Sigmoid colon (tissue), 6 donors: ENCODE measurements at regions not wholly inside any gene's neighbourhood (a gene's known extent, or its start where the extent isn't known, plus 50 kb on each side); places are given as distances from the start of the nearest gene placed in this dataset.
"Not testable (repeated sequence)": the region's sequence is repeated elsewhere in the genome, so short reads cannot be mapped to it uniquely, and the experiment has no call there.

ENCODE experiments used
- DNase-seq: peaks from one replicate; pipeline ENCODE4 v3.0.0-alpha.2; 2019
- H3K27ac ChIP-seq, 4 donors: fragments of 200-600 bp; sonication (generic); one replicate each; pipeline ENCODE4 v1.5.1; 2016 to 2019; ENCODE audit warnings: mild to moderate bottlenecking in 1 of 4
- H3K27me3 ChIP-seq, 3 donors: fragments of 200-600 bp; sonication (generic); one replicate each; pipeline ENCODE4 v1.5.1; 2019; ENCODE audit warnings: mild to moderate bottlenecking in 1 of 3
- H3K36me3 ChIP-seq, 4 donors: fragments of 200-600 bp; sonication (generic); one replicate each; pipeline ENCODE4 v1.5.1; 2016 to 2019
- H3K4me1 ChIP-seq, 4 donors: fragments of 200-600 bp; sonication (generic); one replicate each; pipeline ENCODE4 v1.5.1; 2017 to 2019
- H3K4me3 ChIP-seq, 4 donors: fragments of 200-600 bp; sonication (generic); one replicate each; pipeline ENCODE4 v1.5.1; 2017 to 2019; ENCODE audit warnings: mild to moderate bottlenecking in 2 of 4, moderate library complexity in 1 of 4
- H3K9me3 ChIP-seq, 4 donors: fragments of 200-600 bp in 3 of 4; sonication (generic) in 3 of 4; one replicate each; pipeline versions ENCODE4 v1.5.1 to v1.6.1; 2013 to 2019
- CTCF ChIP-seq, 4 experiments: fragments of 450-650 bp in 3 of 4; fragments of 200-600 bp in 1 of 4; IDR thresholded peaks; one replicate each; pipeline ENCODE4 v1.5.1; 2016 to 2019; ENCODE audit warnings: antibody characterized with exemption in 4 of 4, mild to moderate bottlenecking in 3 of 4, moderate library complexity in 2 of 4
- EP300 ChIP-seq, 4 donors: sonication (generic); formaldehyde crosslinking; IDR thresholded peaks; one replicate each; pipeline ENCODE4 v1.6.1; 2017; ENCODE audit warnings: antibody characterized with exemption in 4 of 4
- POLR2A ChIP-seq, 2 donors: fragments of 450-650 bp; IDR thresholded peaks; one replicate each; pipeline ENCODE4 v1.6.1; 2016; ENCODE audit warnings: antibody characterized with exemption in 2 of 2, mild to moderate bottlenecking in 2 of 2, moderate library complexity in 2 of 2
- POLR2AphosphoS5 ChIP-seq, 4 donors: sonication (generic); formaldehyde crosslinking; IDR thresholded peaks; one replicate each; pipeline ENCODE4 v1.6.1; 2017; ENCODE audit warnings: antibody characterized with exemption in 4 of 4
- WGBS, 2 donors: extraction: QIAGEN DNeasy Blood & Tissue Kit; methylation state at CpG; one replicate each; pipeline ENCODE4 v1.1.7; 2013; 5-methylcytosine and 5-hydroxymethylcytosine counted together
- intact Hi-C: fragments of 100-400 bp; cut with DNase I; formaldehyde crosslinking; loops from one replicate; pipeline ENCODE4 v1.15.1; 2023
- donor health status: healthy with polysubstance abuse.
- donor health status: healthy.

- no peaks in the 10 kb centered on the region for H3K4me1 ChIP-seq
- 62 to 75% methylated on average over 2 of the region's 2 CpGs for WGBS, 2 donors
- H3K27ac ChIP-seq = no peak overlapping the region
- intact Hi-C loops = no loop called here
- no peak for TF ChIP-seq CTCF (IDR thresholded peaks at IDR 0.05)
- TF ChIP-seq POLR2AphosphoS5 (IDR thresholded peaks at IDR 0.05) = no peak
- no peak for TF ChIP-seq POLR2A (IDR thresholded peaks at IDR 0.05)
- no peak for TF ChIP-seq EP300 (IDR thresholded peaks at IDR 0.05)
- no peak for DNase-seq
- no peaks in the 10 kb centered on the region for H3K36me3 ChIP-seq
- H3K9me3 ChIP-seq = no peaks in the 10 kb centered on the region
- peaks cover 0 to 3% (median 0%) of the 10 kb centered on the region in 3 donors for H3K27me3 ChIP-seq
- no peak overlapping the region for H3K4me3 ChIP-seq
Observed at GRCh38 chr5:160493806-160494338, 72.2 kb downstream of the PTTG1 start.

GRCh38 chr5:160494451-160494850 is 72.8 kb downstream of the PTTG1 start:
- 57 to 63% methylated on average over 4 of the region's 4 CpGs for WGBS, 2 donors
- Histone ChIP-seq H3K27me3 (peaks cover 0 to 3% (median 0%) of the 10 kb centered on the region in 3 donors), H3K9me3 (no peaks in the 10 kb centered on the region), H3K36me3 (no peaks in the 10 kb centered on the region), H3K27ac (no peak overlapping the region), H3K4me3 (no peak overlapping the region), H3K4me1 (no peaks in the 10 kb centered on the region)
- TF ChIP-seq EP300 (IDR thresholded peaks at IDR 0.05) (no peak), POLR2AphosphoS5 (IDR thresholded peaks at IDR 0.05) (no peak), CTCF (IDR thresholded peaks at IDR 0.05) (no peak), POLR2A (IDR thresholded peaks at IDR 0.05) (no peak)
- no peak for DNase-seq
- intact Hi-C loops = no loop called here

- Histone ChIP-seq H3K9me3 (no peaks in the 10 kb centered on the region), H3K36me3 (no peaks in the 10 kb centered on the region), H3K27me3 (peaks cover 0 to 3% (median 0%) of the 10 kb centered on the region in 3 donors), H3K27ac (no peak overlapping the region), H3K4me1 (no peaks in the 10 kb centered on the region), H3K4me3 (no peak overlapping the region)
- 81 to 86% methylated on average over 6 of the region's 6 CpGs for WGBS, 2 donors
- intact Hi-C loops = no loop called here
- no peak for DNase-seq
- no peak for TF ChIP-seq EP300 (IDR thresholded peaks at IDR 0.05)
Observed at GRCh38 chr5:160496334-160496733, 74.7 kb downstream of the PTTG1 start.

GRCh38 chr5:160496784-160497183 is 75.1 kb downstream of the PTTG1 start:
- Histone ChIP-seq H3K36me3 (no peaks in the 10 kb centered on the region), H3K4me3 (no peak overlapping the region), H3K27me3 (peaks cover 0 to 3% (median 0%) of the 10 kb centered on the region in 3 donors), H3K4me1 (no peaks in the 10 kb centered on the region), H3K9me3 (no peaks in the 10 kb centered on the region), H3K27ac (no peak overlapping the region)
- 93 to 96% methylated on average over 5 of the region's 5 CpGs for WGBS, 2 donors
- DNase-seq = no peak
- intact Hi-C loops = no loop called here
- TF ChIP-seq POLR2A (IDR thresholded peaks at IDR 0.05) (no peak), EP300 (IDR thresholded peaks at IDR 0.05) (no peak), CTCF (IDR thresholded peaks at IDR 0.05) (no peak), POLR2AphosphoS5 (IDR thresholded peaks at IDR 0.05) (no peak)

GRCh38 chr5:160497878-160498277 is 76.2 kb downstream of the PTTG1 start:
- no peak for DNase-seq
- WGBS, 2 donors = 94% methylated on average over 2 of the region's 2 CpGs
- no peak overlapping the region for H3K27ac ChIP-seq
- H3K27me3 ChIP-seq = peaks cover 0 to 3% (median 0%) of the 10 kb centered on the region in 3 donors
- no peaks in the 10 kb centered on the region for H3K36me3 ChIP-seq
- TF ChIP-seq POLR2A (IDR thresholded peaks at IDR 0.05) (no peak), EP300 (IDR thresholded peaks at IDR 0.05) (no peak), CTCF (IDR thresholded peaks at IDR 0.05) (no peak), POLR2AphosphoS5 (IDR thresholded peaks at IDR 0.05) (no peak)
- no peaks in the 10 kb centered on the region for H3K9me3 ChIP-seq
- intact Hi-C loops = no loop called here
- H3K4me1 ChIP-seq = no peaks in the 10 kb centered on the region
- H3K4me3 ChIP-seq = no peak overlapping the region

GRCh38 chr5:160498441-160499043 is 76.9 kb downstream of the PTTG1 start:
- intact Hi-C loops, H3K4me3 ChIP-seq, H3K9me3 ChIP-seq, H3K27ac ChIP-seq, H3K4me1 ChIP-seq, DNase-seq, H3K36me3 ChIP-seq, H3K27me3 ChIP-seq: not testable (repeated sequence)
- 90 to 93% methylated on average over 15 of the region's 21 CpGs for WGBS, 2 donors
